Osteocyte (in vitro differentiated cells): ENCODE measurements at regions not wholly inside any gene's neighbourhood (a gene's known extent, or its start where the extent isn't known, plus 50 kb on each side); places are given as distances from the start of the nearest gene placed in this dataset.

Experiments used
- DNase-seq: peaks from one replicate; pipeline ENCODE4 v3.0.0; 2021; ENCODE audit warnings: mixed read lengths; ENCODE audit not compliant: unreplicated experiment; ENCODE audit errors: extremely low spot score
- H3K27ac Mint-ChIP-seq: one replicate; pipeline ENCODE4 v1.8.0; 2021; ENCODE audit warnings: mild to moderate bottlenecking, mixed read lengths; ENCODE audit not compliant: unreplicated experiment
- H3K27me3 Mint-ChIP-seq: one replicate; pipeline ENCODE4 v1.8.0; 2021; ENCODE audit warnings: mixed read lengths; ENCODE audit not compliant: unreplicated experiment
- H3K36me3 Mint-ChIP-seq: one replicate; pipeline ENCODE4 v1.8.0; 2021; ENCODE audit warnings: mixed read lengths; ENCODE audit not compliant: unreplicated experiment
- H3K4me1 Mint-ChIP-seq: one replicate; pipeline ENCODE4 v1.8.0; 2021; ENCODE audit warnings: mixed read lengths; ENCODE audit not compliant: unreplicated experiment
- H3K4me3 Mint-ChIP-seq: one replicate; pipeline ENCODE4 v1.8.0; 2021; ENCODE audit warnings: mild to moderate bottlenecking, moderate library complexity, mixed read lengths; ENCODE audit not compliant: unreplicated experiment
- H3K9me3 Mint-ChIP-seq: one replicate; pipeline ENCODE4 v1.8.0; 2021; ENCODE audit warnings: mixed read lengths; ENCODE audit not compliant: unreplicated experiment
- TF ChIP-seq, protein P1 (sequence below): fragments of 200-600 bp; sonication (generic); IDR thresholded peaks from 2 replicates; pipeline ENCODE4 v1.5.0; 2021; ENCODE audit warnings: antibody characterized with exemption, mild to moderate bottlenecking, moderate library complexity

DNA sequence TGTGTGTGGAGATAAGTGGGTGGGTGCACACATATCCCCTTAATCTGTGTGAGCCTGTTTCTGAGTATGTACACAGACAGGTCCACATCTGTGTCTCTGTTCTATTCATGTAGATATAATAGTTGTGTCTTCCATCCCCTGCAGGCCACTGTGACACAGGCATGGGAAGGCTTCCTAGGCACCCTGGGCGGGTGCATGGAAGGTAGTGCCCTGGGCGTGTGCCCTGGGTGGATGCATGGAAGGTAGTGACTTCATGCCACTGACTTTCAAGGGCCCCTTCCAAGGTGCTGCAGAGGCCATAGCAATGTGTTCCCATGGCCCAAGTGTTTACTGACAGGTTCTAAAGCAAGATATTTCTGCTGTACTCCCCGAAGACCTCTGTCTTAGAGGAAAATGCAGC lies 462.5 kb upstream of the HS6ST1 start:
- H3K9me3 Mint-ChIP-seq: peaks cover 4% of the 10 kb centered on the region
- H3K27me3 Mint-ChIP-seq: peaks cover 32% of the 10 kb centered on the region
- no peak overlapping the region for H3K27ac Mint-ChIP-seq
- H3K4me1 Mint-ChIP-seq: no peaks in the 10 kb centered on the region
- DNase-seq: peak; percentile 66
- H3K36me3 Mint-ChIP-seq: no peaks in the 10 kb centered on the region
- TF ChIP-seq, protein P1, sequence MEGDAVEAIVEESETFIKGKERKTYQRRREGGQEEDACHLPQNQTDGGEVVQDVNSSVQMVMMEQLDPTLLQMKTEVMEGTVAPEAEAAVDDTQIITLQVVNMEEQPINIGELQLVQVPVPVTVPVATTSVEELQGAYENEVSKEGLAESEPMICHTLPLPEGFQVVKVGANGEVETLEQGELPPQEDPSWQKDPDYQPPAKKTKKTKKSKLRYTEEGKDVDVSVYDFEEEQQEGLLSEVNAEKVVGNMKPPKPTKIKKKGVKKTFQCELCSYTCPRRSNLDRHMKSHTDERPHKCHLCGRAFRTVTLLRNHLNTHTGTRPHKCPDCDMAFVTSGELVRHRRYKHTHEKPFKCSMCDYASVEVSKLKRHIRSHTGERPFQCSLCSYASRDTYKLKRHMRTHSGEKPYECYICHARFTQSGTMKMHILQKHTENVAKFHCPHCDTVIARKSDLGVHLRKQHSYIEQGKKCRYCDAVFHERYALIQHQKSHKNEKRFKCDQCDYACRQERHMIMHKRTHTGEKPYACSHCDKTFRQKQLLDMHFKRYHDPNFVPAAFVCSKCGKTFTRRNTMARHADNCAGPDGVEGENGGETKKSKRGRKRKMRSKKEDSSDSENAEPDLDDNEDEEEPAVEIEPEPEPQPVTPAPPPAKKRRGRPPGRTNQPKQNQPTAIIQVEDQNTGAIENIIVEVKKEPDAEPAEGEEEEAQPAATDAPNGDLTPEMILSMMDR: no peak
- H3K4me3 Mint-ChIP-seq: no peak overlapping the region

GRCh38 chr2:128781585-128782385 lies 463.1 kb upstream of the HS6ST1 start:
- Mint-ChIP-seq H3K27ac (no peak overlapping the region), H3K4me3 (no peak overlapping the region), H3K27me3 (peaks cover 28% of the 10 kb centered on the region), H3K4me1 (no peaks in the 10 kb centered on the region), H3K9me3 (peaks cover 4% of the 10 kb centered on the region), H3K36me3 (no peaks in the 10 kb centered on the region)
- TF ChIP-seq, protein P1: no peak
- DNase-seq: peak; percentile 79

- Mint-ChIP-seq H3K36me3 (no peaks in the 10 kb centered on the region), H3K27me3 (peaks cover 24% of the 10 kb centered on the region), H3K27ac (no peak overlapping the region), H3K4me3 (no peak overlapping the region), H3K4me1 (no peaks in the 10 kb centered on the region), H3K9me3 (peaks cover 4% of the 10 kb centered on the region)
- TF ChIP-seq, protein P1: no peak
- DNase-seq: peak; percentile 68
Measured at GRCh38 chr2:128782411-128783192, 463.9 kb upstream of the HS6ST1 start.

- no peaks in the 10 kb centered on the region for H3K36me3 Mint-ChIP-seq
- H3K9me3 Mint-ChIP-seq: peaks cover 4% of the 10 kb centered on the region
- TF ChIP-seq, protein P1: no peak
- no peak overlapping the region for H3K4me3 Mint-ChIP-seq
- H3K27ac Mint-ChIP-seq: no peak overlapping the region
- H3K27me3 Mint-ChIP-seq: peaks cover 18% of the 10 kb centered on the region
- H3K4me1 Mint-ChIP-seq: no peaks in the 10 kb centered on the region
- DNase-seq: peak; percentile 75
Measured at GRCh38 chr2:128783193-128783671, 464.6 kb upstream of the HS6ST1 start.

DNA sequence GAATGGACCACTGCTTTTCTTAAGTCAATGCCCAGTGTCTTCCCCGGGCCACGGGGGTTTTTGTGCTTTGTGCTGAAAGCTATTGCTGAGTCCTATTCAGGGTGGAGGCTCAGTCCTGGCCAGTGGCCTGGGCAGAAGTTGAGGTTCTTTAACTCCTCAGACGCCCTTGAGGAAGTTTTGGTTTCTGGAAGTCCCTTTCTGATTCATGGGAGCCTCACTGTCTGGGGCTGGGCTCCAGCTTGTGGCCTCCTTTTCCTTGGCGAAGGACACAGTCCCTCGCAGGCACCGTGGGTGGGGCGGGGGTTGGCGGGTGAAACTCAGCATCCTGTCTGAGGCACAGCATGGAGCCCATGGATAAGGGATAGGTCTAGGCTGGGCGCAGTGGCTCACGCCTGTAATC lies 465.2 kb upstream of the HS6ST1 start:
- Mint-ChIP-seq H3K4me3 (no peak overlapping the region), H3K27me3 (peaks cover 12% of the 10 kb centered on the region), H3K36me3 (no peaks in the 10 kb centered on the region), H3K9me3 (peaks cover 4% of the 10 kb centered on the region), H3K27ac (no peak overlapping the region), H3K4me1 (no peaks in the 10 kb centered on the region)
- DNase-seq: peak; percentile 69
- TF ChIP-seq, protein P1: no peak
